Hypothalamus (tissue), 51 donors: ENCODE measurements at regions not wholly inside any gene's neighbourhood (a gene's known extent, or its start where the extent isn't known, plus 50 kb on each side); places are given as distances from the start of the nearest gene placed in this dataset.

Experiments
- DNase-seq, 51 donors: peaks; one replicate each; lab custom pipeline; 2025; lab: John Stamatoyannopoulos, UW

GRCh38 chr2:14533131-14533757, 99.3 kb upstream of the LRATD1 start:
- no peak for DNase-seq

GRCh38 chr2:14535156-14535555, 97.4 kb upstream of the LRATD1 start:
- no peak for DNase-seq

GRCh38 chr2:14536976-14537375, 95.5 kb upstream of the LRATD1 start:
- DNase-seq, result no peak

- no peak for DNase-seq
Observed at GRCh38 chr2:14540015-14540414, 92.5 kb upstream of the LRATD1 start.

- no peak for DNase-seq
Observed at GRCh38 chr2:14543284-14543683, 89.2 kb upstream of the LRATD1 start.

GRCh38 chr2:14544247-14544646, 88.3 kb upstream of the LRATD1 start:
- DNase-seq, result no peak

- no peak for DNase-seq
Observed at GRCh38 chr2:14547830-14548229, 84.7 kb upstream of the LRATD1 start.

- DNase-seq, result no peak
Observed at GRCh38 chr2:14550658-14551057, 81.9 kb upstream of the LRATD1 start.

- no peak for DNase-seq
Observed at GRCh38 chr2:14551069-14551468, 81.4 kb upstream of the LRATD1 start.

GRCh38 chr2:14552286-14552685, 80.2 kb upstream of the LRATD1 start:
- no peak for DNase-seq

- DNase-seq, result no peak
Observed at GRCh38 chr2:14552818-14553217, 79.7 kb upstream of the LRATD1 start.

- no peak for DNase-seq
Observed at GRCh38 chr2:14554849-14555545, 77.5 kb upstream of the LRATD1 start.

- DNase-seq, result no peak
Observed at GRCh38 chr2:14557111-14557510, 75.4 kb upstream of the LRATD1 start.

GRCh38 chr2:14557916-14558315, 74.6 kb upstream of the LRATD1 start:
- no peak for DNase-seq

GRCh38 chr2:14558335-14558919, 74.1 kb upstream of the LRATD1 start:
- DNase-seq, result no peak

GRCh38 chr2:14560716-14561115, 71.8 kb upstream of the LRATD1 start:
- DNase-seq, result no peak

GRCh38 chr2:14563324-14563723, 69.2 kb upstream of the LRATD1 start:
- DNase-seq, result no peak

- DNase-seq, result no peak
Observed at GRCh38 chr2:14565666-14566065, 66.9 kb upstream of the LRATD1 start.

- DNase-seq, result no peak
Observed at GRCh38 chr2:14567561-14567960, 65.0 kb upstream of the LRATD1 start.

GRCh38 chr2:14569294-14569693, 63.2 kb upstream of the LRATD1 start:
- DNase-seq, result no peak

- DNase-seq, result no peak
Observed at GRCh38 chr2:14572633-14573032, 59.9 kb upstream of the LRATD1 start.

- DNase-seq, result peak in 1 of 51 donors; percentile 24
Observed at GRCh38 chr2:14577843-14578242, 54.7 kb upstream of the LRATD1 start.
